Fibroblast of pulmonary artery (primary cell): ENCODE measurements at regions not wholly inside any gene's neighbourhood (a gene's known extent, or its start where the extent isn't known, plus 50 kb on each side); places are given as distances from the start of the nearest gene placed in this dataset.

Experiments used
- DNase-seq: peaks from one replicate; pipeline ENCODE4 v3.0.0-alpha.2; 2010; ENCODE audit warnings: low read depth
- H3K4me3 ChIP-seq: replicated peaks from 2 replicates; pipeline ENCODE4 v1.5.1; 2011; ENCODE audit warnings: low read depth, mild to moderate bottlenecking, control low read depth, low read length, moderate library complexity
- CTCF ChIP-seq: IDR thresholded peaks from 2 replicates; pipeline ENCODE4 v1.5.1; 2011; ENCODE audit warnings: mild to moderate bottlenecking, control low read depth, low read length, inconsistent platforms; ENCODE audit errors: missing control alignments

GRCh38 chr11:29368126-29368525 lies 648.7 kb downstream of the KCNA4 start:
- DNase-seq = no peak
- no peak overlapping the region for H3K4me3 ChIP-seq
- no peak for TF ChIP-seq CTCF

GRCh38 chr11:29364006-29364405 lies 652.8 kb downstream of the KCNA4 start:
- H3K4me3 ChIP-seq = no peak overlapping the region
- TF ChIP-seq CTCF = no peak
- DNase-seq = peak; percentile 23

GRCh38 chr11:29361369-29361768 lies 655.5 kb downstream of the KCNA4 start:
- DNase-seq = no peak
- no peak overlapping the region for H3K4me3 ChIP-seq
- TF ChIP-seq CTCF = no peak

GRCh38 chr11:29353833-29354232 lies 663.0 kb downstream of the KCNA4 start:
- TF ChIP-seq CTCF = no peak
- no peak for DNase-seq
- no peak overlapping the region for H3K4me3 ChIP-seq

GRCh38 chr11:29352273-29352795 lies 664.5 kb downstream of the KCNA4 start:
- TF ChIP-seq CTCF = no peak
- no peak overlapping the region for H3K4me3 ChIP-seq
- no peak for DNase-seq

- TF ChIP-seq CTCF = no peak
- no peak overlapping the region for H3K4me3 ChIP-seq
- DNase-seq = no peak
Observed at GRCh38 chr11:29351301-29351873, 665.4 kb downstream of the KCNA4 start.

- TF ChIP-seq CTCF = peak; percentile 100
- no peak overlapping the region for H3K4me3 ChIP-seq
- DNase-seq = peak; percentile 71
Observed at GRCh38 chr11:29343465-29344333, 673.1 kb downstream of the KCNA4 start.
